AG20443 (cell line): ENCODE measurements at regions not wholly inside any gene's neighbourhood (a gene's known extent, or its start where the extent isn't known, plus 50 kb on each side); places are given as distances from the start of the nearest gene placed in this dataset.
"Not testable (repeated sequence)": the region's sequence is repeated elsewhere in the genome, so short reads cannot be mapped to it uniquely, and the experiment has no call there.

Experiments
- DNase-seq: peaks from one replicate; pipeline ENCODE4 v3.0.0; 2012; ENCODE audit warnings: low spot score, mixed read lengths

DNA sequence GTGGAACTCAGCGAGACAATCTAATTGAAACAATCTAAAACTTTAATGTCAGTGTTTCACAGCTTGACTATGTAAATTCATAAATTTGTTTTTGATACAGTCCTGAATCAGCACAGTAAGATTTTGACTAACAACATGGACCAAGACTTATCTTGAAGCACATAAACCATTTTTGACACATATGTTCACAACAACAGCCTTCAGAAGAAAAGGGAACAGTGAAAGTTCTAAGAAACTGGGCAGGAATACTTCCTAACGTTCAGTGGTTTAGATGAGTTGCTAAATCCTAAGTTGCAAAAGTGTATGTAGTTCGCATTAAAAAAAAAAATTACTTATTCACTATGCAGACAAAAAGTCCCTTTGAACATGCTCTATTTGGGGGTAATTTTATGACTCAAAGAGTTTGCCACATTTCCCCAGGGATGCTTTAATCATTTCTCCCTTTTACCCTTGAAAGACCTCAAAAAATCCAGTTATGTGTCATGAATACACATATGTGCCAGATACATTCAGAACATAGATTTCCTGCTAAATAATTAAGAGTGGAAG is 120.2 kb downstream of the MRPL39 start:
- DNase-seq, result no peak

DNA sequence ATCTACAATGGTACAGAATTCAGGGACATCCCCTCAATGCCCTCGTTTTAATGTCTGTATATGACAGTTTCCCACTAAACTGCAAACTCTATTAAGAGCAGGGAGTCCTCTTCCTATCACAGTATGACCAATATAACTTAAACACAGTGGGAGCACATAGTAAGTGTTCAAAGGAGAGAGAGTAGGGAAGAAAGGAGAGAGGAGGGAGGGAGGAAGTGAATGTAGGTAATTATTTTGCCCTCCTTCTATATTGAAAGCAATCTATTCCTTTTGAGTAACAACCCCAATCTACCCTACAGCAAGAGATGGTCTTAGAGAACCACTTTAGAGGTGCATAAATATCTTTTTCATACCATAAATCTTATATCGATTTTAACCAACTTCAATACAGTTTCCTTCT is 121.4 kb downstream of the MRPL39 start:
- DNase-seq, result no peak

DNA sequence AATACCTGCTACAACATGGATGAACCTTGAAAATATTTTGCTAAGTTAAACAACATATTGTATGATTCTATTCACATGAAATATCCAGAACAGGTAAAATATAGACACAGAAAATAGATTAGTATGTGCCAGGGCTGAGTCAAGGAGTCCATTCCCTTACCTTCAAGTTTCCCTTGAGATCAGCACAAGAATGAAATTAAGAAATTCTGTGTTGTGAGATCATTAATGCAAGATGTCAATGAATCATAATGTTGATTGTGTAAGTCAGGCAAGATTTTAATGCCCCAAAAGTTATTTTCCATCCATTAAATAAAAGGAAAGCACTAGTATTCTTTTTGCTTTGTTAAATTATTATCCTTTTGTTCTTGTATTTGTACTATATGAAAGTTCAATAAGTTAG is 139.4 kb downstream of the MRPL39 start:
- no peak for DNase-seq

DNA sequence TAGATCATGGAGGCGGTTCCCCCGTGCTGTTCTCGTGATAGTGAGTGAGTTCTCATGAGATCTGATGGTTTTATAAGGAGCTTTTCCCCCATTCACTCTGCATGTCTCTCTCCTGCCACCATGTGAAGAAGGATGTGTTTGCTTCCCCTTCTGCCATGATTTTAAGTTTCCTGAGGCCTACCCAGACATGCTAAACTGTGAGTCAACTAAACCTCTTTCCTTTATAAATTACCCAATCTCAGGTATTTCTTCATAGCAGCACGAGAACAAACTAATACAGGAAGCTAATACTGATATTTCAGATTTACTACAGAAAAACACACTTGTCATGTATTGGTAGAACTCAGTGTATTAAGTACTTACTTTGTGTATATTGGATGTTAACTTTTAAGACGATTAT is 140.2 kb downstream of the MRPL39 start:
- not testable (repeated sequence) for DNase-seq

GRCh38 chr21:25466470-25466869 is 140.8 kb downstream of the MRPL39 start:
- DNase-seq, result no peak

DNA sequence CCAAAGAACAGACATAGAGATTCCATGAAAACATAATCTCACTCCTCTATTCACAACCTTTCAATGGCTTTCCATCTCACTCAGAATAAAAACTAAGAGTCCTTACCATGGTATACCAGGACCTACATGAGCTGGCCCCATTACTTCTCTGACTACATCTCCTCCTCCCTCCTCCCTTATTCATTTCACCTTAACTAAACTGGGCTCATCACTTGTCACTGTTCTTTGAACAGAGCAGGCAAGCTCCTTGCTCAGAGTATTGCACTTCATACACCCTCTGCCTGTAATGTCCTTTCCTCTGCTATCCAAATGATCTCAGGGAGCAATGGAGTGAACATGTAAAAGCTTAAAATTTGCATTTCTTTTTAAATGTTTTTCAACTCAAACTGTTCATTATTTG is 142.0 kb downstream of the MRPL39 start:
- no peak for DNase-seq

DNA sequence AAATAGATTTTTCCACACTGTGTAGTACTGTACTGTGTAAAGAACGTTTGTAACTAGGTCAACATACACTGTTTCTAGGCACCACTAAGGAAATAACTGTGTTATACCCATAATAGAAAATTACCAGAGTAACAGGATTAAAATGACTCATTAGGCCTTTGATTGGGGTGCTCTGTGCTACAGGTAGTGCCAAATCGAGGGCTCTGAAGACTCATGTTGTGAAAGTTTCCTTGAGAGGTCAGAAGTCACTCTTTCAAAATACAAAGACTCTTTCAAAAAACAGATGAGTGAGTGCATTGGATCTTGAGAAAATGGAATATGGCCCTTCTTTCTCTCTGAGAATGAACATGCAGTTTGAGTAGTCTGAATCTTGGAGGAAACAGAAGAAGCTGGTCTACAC is 143.0 kb downstream of the MRPL39 start:
- DNase-seq, result no peak

GRCh38 chr21:25462517-25462971 is 144.7 kb downstream of the MRPL39 start:
- no peak for DNase-seq

DNA sequence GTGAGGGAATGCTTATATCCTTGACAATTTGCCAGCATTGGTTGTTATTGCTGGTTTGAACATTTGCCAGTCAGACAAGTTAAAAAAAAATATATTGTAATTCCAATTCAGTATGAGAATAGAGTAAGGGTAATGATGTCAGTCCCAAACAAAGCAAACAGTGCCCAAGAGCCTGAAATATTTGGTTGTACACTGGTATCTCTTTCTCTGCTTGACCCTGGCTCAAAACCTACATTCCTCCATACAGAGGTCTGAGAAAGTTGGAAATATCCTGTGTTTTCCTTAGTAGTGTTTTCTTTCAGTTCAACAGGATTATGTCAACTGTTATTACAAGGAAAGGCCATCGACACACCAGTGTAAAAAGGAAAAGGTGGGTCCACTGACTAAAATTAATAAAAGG is 145.6 kb downstream of the MRPL39 start:
- no peak for DNase-seq

- no peak for DNase-seq
These were observed 147.3 kb downstream of the MRPL39 start for GRCh38 chr21:25459993-25460392.

DNA sequence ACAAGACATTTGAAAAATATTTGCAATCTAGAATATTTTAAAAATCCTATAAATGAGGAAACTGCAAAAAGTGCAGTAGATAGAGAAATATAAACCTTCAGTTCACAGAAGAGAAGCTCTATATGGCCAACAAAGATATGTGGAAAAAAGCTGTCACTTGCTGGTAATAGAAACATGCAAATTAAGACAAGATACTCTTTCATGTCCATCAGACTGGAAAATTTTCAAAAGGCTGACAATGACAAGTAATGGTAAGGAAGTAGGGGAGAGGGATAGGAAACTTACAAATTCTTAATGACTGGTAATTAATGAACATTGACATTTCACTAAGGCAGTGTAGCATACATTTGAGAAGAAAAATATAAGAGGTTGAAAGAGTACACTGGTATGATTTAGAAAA is 147.9 kb downstream of the MRPL39 start:
- DNase-seq, result no peak

DNA sequence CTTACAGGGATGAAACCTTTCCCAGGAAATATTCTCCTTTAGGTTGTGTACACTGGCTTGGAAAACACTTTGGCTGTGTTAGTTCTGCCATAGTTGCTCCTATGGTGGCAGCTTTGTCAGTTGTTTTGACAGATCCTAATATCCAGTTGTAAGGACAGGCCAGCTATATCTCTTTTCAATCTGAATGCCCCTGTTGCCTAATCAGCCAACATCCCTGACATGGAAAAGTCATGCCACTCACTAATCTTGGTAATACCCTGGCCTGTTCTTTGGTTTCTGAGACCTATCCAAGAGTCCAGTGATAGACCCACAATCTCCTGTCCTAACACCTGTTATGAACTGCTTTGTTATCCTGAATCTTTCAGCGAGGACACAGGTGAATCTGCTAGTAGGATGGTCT is 148.8 kb downstream of the MRPL39 start:
- DNase-seq, result no peak

DNA sequence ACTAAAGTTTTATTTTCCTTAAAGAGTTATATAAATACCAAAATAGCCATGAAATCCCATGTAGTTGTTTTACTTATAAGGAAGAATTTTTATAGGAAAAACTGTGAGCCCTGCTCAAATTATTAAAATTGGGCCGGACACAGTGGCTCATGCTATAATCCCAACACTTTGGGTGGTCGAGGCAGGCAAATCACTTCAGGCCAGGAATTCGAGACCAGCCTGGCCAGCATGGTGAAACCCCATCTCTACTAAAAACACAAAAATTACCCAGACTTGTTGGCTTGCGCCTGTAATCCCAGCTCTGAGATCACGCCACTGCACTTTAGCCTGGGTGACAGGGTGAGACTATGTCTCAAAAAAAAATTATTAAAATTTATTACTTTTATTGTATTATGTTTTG is 149.3 kb downstream of the MRPL39 start:
- DNase-seq, result no peak

DNA sequence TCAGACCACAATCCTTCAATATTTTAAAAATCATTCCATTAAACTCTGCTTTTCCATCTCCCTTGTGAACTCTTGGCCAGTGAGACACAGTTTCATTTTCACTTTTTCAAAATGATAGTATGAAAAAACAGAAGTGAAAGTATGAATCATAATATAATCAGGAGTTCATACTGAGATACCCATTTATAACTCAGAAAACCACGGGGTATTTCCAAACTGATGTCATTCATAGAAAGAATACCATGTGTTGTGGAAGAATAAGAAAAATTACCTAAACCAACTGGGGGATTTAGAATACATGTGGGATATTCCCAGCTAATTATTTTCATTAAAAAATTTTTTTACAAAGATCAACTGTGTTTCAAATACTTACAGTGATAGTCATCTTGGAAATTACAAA is 149.9 kb downstream of the MRPL39 start:
- DNase-seq, result peak; percentile 41

- DNase-seq, result no peak
These were observed 150.6 kb downstream of the MRPL39 start for GRCh38 chr21:25456672-25457071.

- no peak for DNase-seq
These were observed 153.8 kb downstream of the MRPL39 start for GRCh38 chr21:25453524-25453923.

DNA sequence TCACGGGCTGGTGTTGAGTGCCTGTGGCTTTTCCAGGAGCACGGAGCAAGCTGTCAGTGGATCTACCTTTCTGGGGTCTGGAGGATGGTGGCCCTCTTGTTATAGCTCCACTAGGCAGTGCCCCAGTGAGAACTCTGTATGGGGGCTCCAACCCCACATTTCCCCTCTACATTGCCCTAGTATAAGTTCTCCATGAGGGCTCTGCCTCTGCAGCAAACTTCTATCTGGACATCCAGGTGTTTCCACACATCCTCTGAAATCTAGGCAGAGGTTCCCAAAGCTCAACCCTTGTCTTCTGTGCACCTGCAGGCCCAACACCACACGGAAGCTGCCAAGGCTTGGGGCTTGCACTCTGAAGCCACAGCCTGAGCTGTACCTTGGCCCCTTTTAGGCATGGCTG is 157.3 kb downstream of the MRPL39 start:
- no peak for DNase-seq

GRCh38 chr21:25441835-25442234 is 165.4 kb downstream of the MRPL39 start:
- no peak for DNase-seq

DNA sequence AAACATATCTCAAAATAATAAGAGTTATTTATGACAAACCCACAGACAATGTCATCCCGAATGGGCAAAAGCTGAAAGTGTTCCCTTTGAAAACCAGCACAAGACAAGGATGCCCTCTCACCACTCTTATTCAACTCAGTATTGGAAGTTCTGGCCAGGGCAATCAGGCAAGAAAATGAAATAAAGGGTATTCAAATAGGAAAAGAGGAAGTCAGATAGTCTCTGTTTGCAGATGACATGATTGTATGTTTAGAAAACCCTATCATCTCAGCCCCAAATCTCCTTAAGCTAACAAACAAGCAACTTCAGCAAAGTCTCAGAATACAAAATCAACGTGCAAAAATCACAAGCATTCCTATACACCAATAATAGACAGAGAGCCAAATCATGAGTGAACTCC is 169.8 kb downstream of the MRPL39 start:
- not testable (repeated sequence) for DNase-seq

DNA sequence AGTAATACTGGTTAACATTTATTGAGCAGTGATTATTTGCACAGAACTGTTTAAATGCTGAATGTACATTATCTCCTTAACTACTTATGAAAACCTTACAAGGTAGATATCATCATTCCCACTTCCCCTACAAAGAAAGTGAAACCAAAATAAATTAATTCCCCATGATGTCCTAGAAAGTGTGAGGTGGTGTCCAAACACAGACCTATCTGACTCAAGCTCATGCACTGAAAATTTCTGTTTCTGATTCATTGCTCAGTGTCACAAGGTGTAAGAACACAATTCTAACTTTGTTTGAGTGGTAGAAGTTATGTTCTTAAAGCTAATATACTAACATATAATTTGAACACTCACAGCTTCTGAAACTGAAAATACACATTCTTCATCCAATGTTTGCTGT is 178.7 kb downstream of the MRPL39 start:
- no peak for DNase-seq

DNA sequence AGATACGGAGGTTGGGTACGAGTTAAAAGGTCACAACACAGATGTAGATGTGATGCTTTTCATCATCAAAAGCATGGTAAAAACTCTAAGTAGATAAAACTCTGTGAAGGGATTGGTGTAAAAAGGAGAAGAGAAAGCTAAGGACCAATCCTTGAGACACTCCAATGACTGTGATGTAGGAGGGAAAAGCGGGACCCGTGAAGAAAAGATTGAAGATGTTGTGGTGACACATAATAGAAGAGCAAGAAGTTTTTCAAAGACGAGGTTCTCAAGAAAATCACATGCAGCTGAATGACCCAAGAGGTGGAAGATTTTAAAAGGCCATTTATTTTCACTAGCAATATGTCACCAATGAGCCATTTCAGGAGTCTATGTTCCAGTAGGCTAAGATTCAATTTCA is 179.5 kb downstream of the MRPL39 start:
- no peak for DNase-seq

DNA sequence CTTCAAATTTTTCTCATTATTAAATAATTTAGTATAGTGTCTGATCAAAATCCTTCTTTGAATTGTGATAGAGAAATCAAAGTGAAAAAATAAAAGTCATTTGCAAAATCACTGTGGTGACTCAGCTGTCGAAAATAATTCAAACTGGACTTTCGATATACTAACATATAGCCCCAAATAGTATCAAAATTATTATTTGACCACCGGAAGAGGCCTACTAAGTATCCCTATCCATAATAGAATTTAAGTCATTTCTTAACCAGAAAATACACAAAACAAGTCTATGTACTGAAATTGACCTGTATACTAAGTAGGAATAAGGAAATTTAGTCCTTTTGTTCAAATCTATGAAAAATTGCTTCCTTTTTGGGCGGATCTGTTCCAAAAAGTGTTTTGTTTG is 180.7 kb downstream of the MRPL39 start:
- no peak for DNase-seq

DNA sequence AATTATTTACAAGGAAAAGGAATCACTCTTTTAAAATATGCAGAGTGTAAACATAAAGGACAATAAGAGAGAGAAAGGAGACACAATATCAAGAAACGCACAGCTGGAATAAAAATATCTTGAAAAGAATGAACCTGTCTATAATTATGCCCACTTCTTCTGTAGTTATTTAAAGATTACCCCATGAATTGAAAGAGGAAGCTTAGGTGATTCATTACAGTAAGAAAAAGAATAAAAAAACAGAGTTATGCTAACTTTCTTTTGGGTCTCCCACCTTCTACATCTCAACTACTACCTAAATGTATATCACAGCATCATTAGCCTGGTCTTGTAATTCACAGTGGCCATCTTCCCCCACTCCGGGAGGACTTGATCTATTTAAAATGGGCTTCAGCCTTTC is 182.1 kb downstream of the MRPL39 start:
- DNase-seq, result no peak

GRCh38 chr21:25424634-25425033 is 182.6 kb downstream of the MRPL39 start:
- no peak for DNase-seq

GRCh38 chr21:25424048-25424447 is 183.2 kb downstream of the MRPL39 start:
- DNase-seq, result no peak
